Mucosa of stomach (tissue), 1 donor: ENCODE measurements at regions not wholly inside any gene's neighbourhood (a gene's known extent, or its start where the extent isn't known, plus 50 kb on each side); places are given as distances from the start of the nearest gene placed in this dataset.

Experiments used
- H3K27me3 ChIP-seq: one replicate; pipeline ENCODE4 v1.7.0; 2013; ENCODE audit warnings: mild to moderate bottlenecking, low read length; ENCODE audit not compliant: control insufficient read depth, insufficient read depth
- H3K36me3 ChIP-seq: one replicate; pipeline ENCODE4 v1.7.0; 2013; ENCODE audit warnings: low read length; ENCODE audit not compliant: control insufficient read depth, insufficient read depth
- H3K4me1 ChIP-seq: one replicate; pipeline ENCODE4 v1.7.0; 2013; ENCODE audit warnings: mild to moderate bottlenecking, low read length; ENCODE audit not compliant: control insufficient read depth, insufficient read depth
- H3K4me3 ChIP-seq: one replicate; pipeline ENCODE4 v1.7.0; 2013; ENCODE audit warnings: low read length
- H3K9ac ChIP-seq: one replicate; pipeline ENCODE4 v1.7.0; 2013; ENCODE audit warnings: mild to moderate bottlenecking, low read length, moderate library complexity
- H3K9me3 ChIP-seq: one replicate; pipeline ENCODE4 v1.7.0; 2013; ENCODE audit warnings: mild to moderate bottlenecking, low read length, moderate library complexity; ENCODE audit not compliant: control insufficient read depth
- donor health status: Pancreatic carcinoma.

GRCh38 chr5:174520420-174521396, 203.7 kb upstream of the MSX2 start:
- no peaks in the 10 kb centered on the region for H3K36me3 ChIP-seq
- no peaks in the 10 kb centered on the region for H3K27me3 ChIP-seq
- no peak overlapping the region for H3K4me3 ChIP-seq
- H3K4me1 ChIP-seq = peaks cover 19% of the 10 kb centered on the region
- no peak overlapping the region for H3K9ac ChIP-seq
- H3K9me3 ChIP-seq = no peaks in the 10 kb centered on the region

DNA sequence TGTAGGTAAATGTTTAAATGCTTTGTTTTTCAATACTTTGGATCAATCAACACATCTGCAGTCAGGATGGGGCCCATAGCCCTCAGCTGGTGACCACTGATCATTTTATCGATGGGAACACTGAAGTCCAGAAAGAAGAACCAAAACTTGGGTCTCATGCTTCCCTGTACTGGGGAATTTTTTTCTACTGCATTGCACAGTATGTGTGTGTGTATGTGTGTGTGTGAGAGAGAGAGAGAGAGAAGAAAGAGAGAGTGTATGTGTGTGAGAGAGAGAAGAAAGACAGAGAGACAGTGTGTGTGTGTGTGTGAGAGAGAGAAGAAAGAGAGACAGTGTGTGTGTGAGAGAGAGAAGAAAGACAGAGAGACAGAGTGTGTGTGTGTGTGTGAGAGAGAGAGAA, 202.9 kb upstream of the MSX2 start:
- Histone ChIP-seq H3K36me3 (no peaks in the 10 kb centered on the region), H3K27me3 (no peaks in the 10 kb centered on the region), H3K9me3 (no peaks in the 10 kb centered on the region), H3K9ac (no peak overlapping the region), H3K4me3 (no peak overlapping the region), H3K4me1 (peaks cover 19% of the 10 kb centered on the region)

DNA sequence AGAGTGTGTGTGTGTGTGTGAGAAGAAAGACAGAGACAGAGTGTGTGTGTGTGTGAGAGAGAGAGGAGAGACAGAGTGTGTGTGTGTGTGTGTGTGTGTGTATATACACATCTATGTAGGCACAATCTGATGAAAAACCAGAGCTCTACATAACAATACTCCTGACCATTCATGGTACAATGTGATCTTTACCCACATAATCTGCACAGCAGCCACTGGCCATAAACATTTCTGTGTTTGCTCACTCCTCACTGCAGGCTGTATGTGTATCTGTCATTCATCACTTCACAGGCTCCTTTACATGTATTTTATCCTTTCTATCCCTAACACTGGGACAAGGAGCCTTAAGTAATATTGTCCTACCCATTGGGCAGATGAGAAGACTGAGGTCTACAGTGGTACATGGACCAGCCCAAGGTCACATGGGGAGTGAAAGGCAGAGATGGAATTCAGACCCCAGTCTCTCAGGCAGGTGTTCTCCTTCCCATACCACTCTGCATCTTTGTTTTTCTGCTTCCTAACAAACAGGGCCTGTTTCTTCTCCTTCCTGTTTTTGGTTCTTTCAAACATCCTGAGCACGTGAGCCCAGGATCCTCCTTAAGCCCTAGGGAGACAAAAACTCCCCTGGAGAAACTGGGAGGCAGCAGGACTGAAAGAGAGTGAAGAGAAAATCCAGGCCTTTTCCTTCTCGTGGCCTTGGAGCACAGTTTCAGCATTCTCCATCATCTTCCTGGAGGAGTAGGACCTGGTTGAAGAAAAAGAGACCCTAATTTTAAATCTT, 201.7 kb upstream of the MSX2 start:
- Histone ChIP-seq H3K9ac (no peak overlapping the region), H3K9me3 (no peaks in the 10 kb centered on the region), H3K4me3 (no peak overlapping the region), H3K27me3 (no peaks in the 10 kb centered on the region), H3K4me1 (peaks cover 19% of the 10 kb centered on the region), H3K36me3 (no peaks in the 10 kb centered on the region)

GRCh38 chr5:174523311-174524071, 200.9 kb upstream of the MSX2 start:
- no peak overlapping the region for H3K4me3 ChIP-seq

GRCh38 chr5:174524351-174524750, 200.0 kb upstream of the MSX2 start:
- Histone ChIP-seq H3K9me3 (no peaks in the 10 kb centered on the region), H3K36me3 (no peaks in the 10 kb centered on the region), H3K4me1 (peaks cover 19% of the 10 kb centered on the region), H3K4me3 (no peak overlapping the region), H3K9ac (no peak overlapping the region), H3K27me3 (no peaks in the 10 kb centered on the region)

More at GRCh38 chr5:174523311-174524071, 200.9 kb upstream of the MSX2 start:
- Histone ChIP-seq H3K9ac (no peak overlapping the region), H3K4me1 (peaks cover 19% of the 10 kb centered on the region), H3K36me3 (no peaks in the 10 kb centered on the region), H3K9me3 (no peaks in the 10 kb centered on the region), H3K27me3 (no peaks in the 10 kb centered on the region)

GRCh38 chr5:174526177-174526576, 198.2 kb upstream of the MSX2 start:
- Histone ChIP-seq H3K9ac (no peak overlapping the region), H3K4me3 (no peak overlapping the region), H3K27me3 (no peaks in the 10 kb centered on the region), H3K9me3 (no peaks in the 10 kb centered on the region), H3K36me3 (no peaks in the 10 kb centered on the region), H3K4me1 (peaks cover 3% of the 10 kb centered on the region)

DNA sequence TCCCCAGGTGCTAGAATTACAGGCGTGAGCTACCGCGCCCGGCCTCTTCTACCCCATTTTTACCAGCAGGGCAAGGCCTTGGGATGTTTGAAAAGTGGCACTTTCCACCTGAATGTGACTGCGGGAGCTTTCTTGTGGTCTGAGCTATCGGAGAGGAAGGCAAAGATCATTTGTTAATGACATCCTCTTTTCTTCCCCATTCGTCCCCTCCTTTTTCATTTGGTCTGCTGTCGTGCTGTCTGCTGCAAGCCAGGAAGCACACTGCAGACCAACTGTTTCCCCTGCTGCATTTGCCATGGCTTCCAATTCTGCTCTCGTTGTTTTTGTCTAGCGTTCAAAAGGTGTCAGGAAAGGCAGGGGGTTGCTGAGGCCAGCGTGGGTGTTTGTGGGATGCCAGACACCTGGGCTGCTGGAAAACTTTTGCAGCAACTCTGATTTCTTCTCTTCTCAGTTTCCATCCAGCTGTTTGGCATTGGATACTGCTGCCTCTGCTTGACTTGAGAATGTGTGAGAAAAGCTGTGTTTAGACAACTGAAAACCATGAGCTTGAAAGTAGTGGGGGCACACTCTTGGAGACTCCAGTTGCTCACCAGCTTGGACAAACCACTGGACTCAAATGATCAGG, 196.4 kb upstream of the MSX2 start:
- Histone ChIP-seq H3K27me3 (no peaks in the 10 kb centered on the region), H3K4me3 (no peak overlapping the region), H3K9ac (no peak overlapping the region), H3K4me1 (peaks cover 15% of the 10 kb centered on the region), H3K9me3 (no peaks in the 10 kb centered on the region), H3K36me3 (no peaks in the 10 kb centered on the region)

- H3K9me3 ChIP-seq = no peaks in the 10 kb centered on the region
- peaks cover 22% of the 10 kb centered on the region for H3K4me1 ChIP-seq
- H3K27me3 ChIP-seq = no peaks in the 10 kb centered on the region
- H3K4me3 ChIP-seq = no peak overlapping the region
- no peak overlapping the region for H3K9ac ChIP-seq
- no peaks in the 10 kb centered on the region for H3K36me3 ChIP-seq
These were observed 195.4 kb upstream of the MSX2 start for GRCh38 chr5:174528821-174529544.

GRCh38 chr5:174529925-174530681, 194.3 kb upstream of the MSX2 start:
- H3K9me3 ChIP-seq = no peaks in the 10 kb centered on the region
- no peak overlapping the region for H3K4me3 ChIP-seq
- no peak overlapping the region for H3K9ac ChIP-seq

DNA sequence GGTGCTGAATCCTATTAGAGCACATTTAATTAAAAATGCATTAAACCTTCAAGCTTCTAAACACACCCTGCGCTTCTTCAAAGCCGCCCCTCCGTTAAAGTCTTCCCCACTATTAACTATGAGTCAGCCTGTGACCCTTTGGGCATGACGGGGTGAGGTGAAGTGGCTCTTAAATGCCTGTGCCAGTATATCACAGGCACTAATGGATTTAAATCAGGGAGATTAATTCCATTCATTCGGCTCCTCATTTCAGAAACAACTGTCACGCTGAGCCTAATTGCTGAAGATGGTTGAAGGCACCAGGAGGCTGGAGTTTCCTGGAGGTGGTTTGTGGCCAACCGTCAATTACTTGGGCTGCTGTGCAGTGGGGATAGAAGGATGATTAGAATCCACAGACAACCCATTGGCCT, 192.6 kb upstream of the MSX2 start:
- H3K4me1 ChIP-seq = peaks cover 40% of the 10 kb centered on the region
- H3K9ac ChIP-seq = no peak overlapping the region
- no peak overlapping the region for H3K4me3 ChIP-seq
- no peaks in the 10 kb centered on the region for H3K9me3 ChIP-seq
- no peaks in the 10 kb centered on the region for H3K36me3 ChIP-seq
- H3K27me3 ChIP-seq = no peaks in the 10 kb centered on the region

More at GRCh38 chr5:174529925-174530681, 194.3 kb upstream of the MSX2 start:
- H3K4me1 ChIP-seq = peaks cover 33% of the 10 kb centered on the region
- H3K36me3 ChIP-seq = no peaks in the 10 kb centered on the region
- H3K27me3 ChIP-seq = no peaks in the 10 kb centered on the region
